RKO (cell line): ENCODE measurements at regions not wholly inside any gene's neighbourhood (a gene's known extent, or its start where the extent isn't known, plus 50 kb on each side); places are given as distances from the start of the nearest gene placed in this dataset.
"Not testable (repeated sequence)": the region's sequence is repeated elsewhere in the genome, so short reads cannot be mapped to it uniquely, and the experiment has no call there.

ENCODE experiments used
- DNase-seq: peaks from one replicate; pipeline ENCODE4 v3.0.0-alpha.2; 2016; ENCODE audit warnings: low spot score

DNA sequence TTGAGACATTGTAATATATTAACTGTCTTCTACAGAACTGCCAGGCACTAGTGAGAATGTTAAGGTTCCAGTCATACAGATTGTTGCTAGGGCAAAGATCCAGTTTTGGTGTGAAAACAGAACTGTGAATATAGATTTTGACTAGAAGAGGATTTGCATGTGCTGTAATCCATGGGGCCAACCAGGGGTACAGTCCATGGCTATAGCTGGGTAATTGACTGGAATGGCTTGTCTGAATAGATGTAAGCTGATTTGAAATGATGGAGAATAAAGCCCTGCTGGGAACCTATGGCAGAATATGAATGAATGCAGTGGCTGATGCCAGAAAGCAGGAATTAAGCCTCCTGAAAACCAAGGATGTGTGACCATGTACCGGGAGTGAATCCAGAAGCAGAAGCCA is 748.5 kb upstream of the CDH10 start:
- no peak for DNase-seq

DNA sequence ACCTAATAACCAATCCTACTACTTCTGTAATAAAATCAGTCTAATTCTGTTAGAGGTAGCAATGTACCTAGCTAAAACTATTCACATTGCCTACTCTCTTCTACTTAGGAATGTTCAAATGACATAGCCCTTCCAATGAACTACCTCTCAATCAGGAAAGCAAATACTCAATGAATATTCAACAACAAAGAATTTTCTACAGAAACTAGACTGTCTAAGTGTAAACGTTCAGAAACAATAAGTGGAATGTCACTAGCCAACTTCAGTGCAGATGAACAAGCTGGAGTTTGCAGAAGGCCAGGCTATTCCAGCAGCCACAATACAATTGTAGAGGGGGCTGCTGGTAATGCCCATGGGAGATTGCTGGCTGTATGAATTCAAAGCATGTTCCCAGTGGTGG is 743.2 kb upstream of the CDH10 start:
- no peak for DNase-seq

DNA sequence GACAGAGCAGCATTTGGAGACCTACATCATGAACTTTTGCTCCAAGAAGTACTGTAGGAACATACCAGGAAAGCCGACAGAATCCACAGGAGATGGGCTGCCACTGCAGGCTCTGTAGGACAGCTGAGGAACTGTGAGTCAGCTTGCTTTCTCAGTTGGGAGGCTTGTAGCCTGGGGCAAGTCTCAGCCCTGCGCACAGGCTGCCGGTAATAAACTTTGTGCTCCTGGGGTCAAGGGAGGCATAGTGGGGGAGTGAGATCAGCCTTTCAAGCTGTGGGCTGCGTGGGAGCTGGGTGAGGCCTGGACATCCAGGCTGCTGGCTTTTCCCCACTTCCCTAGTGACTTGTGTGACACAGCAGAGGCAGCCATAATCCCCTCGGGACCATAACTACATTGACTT is 718.0 kb upstream of the CDH10 start:
- no peak for DNase-seq

DNA sequence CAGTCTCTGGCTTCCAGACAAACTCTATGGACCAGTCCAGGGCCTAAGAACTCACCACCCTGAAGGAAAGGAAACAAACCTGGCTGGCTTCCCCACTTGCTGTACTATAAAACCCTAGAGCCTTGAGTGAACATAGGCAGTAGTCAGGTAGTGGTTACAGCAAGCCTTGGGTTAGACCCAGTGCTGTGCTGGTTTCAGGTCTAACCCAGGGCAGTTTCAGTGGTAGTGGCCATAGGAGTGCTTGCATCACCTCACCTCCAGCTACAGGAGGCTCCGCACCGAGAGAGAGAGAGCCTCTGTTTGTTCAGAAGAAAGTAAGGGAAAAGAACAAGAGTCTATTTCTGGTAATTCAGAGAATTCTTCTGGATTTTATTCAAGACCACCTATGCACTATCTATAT is 714.1 kb upstream of the CDH10 start:
- DNase-seq = no peak

DNA sequence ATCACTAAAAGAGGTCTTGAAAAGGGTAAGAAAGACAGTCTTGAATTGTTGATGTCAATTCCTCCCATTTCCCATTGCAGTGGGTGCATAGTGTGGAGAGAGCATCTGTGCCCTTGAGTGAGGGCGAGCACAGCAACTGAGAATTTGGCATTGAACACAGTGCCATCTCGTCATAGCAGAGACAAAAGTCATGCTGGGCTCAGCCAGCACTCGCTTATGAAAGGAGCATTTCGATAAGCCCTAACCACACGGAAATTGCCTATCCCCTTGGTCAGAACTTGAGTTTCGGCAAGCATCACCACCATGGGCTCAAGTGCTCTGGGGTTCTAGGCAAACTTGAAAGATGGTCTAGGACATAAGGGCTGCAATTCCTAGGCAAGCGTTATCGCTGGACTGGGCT is 712.8 kb upstream of the CDH10 start:
- DNase-seq = no peak

DNA sequence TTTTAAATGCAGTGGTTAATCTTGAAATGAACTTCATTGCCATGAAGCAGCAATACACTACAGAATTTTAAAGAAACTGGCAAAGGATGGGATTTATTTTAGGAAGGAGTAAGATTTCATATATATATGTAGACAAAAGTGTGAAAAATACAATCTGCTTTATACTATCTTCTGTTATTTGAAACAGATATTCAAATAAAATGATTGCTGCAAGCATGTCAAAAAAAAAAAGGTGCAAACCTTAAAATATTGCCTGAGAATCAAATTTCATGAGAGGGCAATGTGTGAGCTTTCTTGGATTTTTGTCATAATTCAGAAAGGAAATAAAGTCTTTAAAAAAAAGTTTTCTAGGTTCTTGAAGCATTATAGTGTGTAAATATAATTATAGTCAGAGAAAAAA is 705.0 kb upstream of the CDH10 start:
- no peak for DNase-seq

DNA sequence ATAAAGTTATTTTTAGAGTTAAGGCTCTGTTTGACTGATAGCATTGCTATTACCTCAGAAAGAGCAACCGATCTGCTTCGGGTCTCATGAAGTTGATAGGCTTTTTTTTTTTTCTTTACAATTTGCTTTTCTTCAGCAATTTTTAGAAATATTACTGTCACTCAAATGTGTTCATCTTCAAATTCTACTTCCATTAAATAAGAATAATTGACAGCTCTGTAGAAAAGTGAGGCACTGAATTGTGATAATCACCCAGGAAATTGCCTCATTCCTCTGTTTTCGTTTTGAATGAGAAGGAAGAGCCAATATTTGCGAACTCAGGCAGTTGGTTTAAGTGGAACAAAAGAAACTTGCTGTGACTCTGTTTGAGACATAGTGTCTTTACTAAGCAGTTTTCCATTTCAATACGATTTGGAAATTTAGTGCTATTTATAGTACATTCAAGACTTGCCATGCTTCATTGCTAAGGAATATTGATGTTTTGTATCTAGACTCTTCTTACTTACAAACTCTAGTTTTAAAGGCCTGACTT is 700.5 kb upstream of the CDH10 start:
- no peak for DNase-seq

DNA sequence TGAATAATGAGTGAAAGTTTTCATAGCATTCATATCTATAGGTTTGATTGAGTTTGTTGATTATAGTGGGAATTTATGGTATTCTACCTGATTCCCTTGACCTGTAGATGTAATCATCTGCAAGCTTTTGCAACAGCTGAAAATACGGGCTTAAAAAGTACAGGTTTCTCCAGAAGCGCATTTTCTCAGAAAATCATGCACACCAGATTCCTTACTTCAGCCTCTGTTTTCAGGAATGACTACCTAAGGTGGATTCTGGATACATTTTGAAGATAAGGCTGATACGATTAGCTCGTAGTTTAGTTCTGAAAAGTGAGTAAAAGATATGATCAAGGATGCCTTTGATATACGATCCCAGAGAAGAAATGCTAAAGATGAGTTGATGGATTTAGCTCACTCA is 694.8 kb upstream of the CDH10 start:
- no peak for DNase-seq

DNA sequence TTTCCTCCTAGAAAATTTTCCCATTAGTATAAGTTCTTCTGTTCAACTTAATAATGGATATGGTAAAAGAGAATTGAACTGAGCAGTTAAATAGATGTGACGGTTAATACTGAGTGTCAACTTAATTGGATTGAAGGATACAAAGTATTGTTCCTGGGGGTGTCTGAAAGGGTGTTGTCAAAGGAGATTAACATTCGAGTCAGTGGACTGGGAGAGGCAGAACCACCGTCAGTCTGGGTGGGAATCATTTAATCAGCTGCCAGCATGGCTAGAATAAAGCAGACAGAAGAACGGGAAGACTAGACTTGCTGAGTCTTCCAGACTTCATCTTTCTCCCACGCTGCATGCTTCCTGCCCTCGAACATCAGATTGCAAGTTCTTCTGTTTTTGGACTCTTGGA is 689.6 kb upstream of the CDH10 start:
- DNase-seq = no peak

DNA sequence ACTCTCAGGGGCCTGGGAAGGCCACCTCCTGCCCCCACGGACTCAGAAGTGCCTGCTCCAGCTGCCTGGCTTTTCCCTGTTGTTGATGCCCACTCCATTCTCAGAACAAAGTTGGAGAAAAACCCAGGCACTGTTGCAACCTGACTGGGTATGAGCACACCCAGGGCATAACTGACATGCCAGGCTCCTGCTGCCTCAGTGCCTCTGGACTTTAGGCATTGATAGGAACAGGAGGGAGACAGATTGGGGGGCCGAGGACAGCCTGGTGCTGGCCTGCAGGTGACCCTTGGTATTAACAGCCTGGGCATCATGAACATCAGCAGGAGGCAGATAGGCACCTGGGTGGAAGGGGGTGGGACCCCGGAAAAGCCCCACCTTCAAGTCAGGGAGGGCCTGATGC is 685.9 kb upstream of the CDH10 start:
- no peak for DNase-seq

DNA sequence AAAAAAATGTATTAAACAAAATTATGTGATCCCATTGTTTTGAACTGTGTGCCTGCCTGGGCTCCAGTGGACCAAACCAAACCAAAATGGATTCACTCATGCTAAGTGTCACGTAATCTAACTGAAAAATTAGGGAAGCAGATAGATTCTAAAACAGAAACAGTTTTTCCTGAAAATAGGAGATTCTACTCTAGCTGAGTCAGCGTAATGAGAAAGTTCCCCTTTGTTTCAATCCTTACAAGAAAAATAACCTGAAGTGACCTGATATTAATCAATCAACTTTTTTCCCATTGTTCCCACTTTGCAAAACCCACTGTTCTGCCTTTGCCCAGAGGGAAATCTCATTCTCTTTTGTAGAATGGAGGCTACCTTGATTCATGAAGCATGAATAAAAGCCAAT is 682.4 kb upstream of the CDH10 start:
- DNase-seq = no peak

DNA sequence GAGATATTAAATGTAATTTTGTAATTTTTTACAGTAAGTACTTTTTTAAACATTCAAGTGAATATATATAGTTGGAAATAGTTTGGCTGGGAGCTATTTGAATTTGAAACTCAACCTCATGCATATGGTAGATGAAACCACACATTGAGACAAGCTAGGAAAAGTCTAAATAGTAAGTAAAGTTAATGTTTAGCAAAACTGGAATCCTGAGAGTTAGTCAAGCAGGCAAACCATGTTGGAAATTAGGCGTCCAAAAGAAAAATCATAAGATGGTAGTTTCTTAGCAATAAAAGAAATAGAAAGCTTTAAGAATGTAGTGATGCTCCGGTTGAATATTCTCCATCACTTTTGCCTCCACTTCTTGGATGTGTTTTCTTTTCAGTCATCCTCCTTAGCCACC is 657.1 kb upstream of the CDH10 start:
- DNase-seq = no peak

DNA sequence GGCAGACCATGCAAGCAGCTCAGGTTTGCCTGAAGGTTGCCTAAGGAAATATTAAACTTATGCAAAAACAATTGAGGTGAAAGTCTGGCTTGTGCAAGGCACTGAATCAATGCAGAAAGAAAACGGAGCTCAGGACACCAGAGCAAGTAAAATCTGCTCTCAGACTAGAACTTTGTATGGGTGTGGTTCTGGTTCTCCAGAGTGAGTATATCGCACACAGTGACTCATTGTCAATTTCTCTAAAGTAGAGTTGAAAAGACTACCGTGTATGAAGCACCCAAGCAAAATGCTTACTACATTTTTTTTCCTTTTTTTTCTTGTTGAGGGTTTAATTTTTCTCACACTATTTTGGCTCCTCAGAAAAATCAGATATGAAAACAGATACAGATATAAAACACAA is 650.3 kb upstream of the CDH10 start:
- DNase-seq = no peak

DNA sequence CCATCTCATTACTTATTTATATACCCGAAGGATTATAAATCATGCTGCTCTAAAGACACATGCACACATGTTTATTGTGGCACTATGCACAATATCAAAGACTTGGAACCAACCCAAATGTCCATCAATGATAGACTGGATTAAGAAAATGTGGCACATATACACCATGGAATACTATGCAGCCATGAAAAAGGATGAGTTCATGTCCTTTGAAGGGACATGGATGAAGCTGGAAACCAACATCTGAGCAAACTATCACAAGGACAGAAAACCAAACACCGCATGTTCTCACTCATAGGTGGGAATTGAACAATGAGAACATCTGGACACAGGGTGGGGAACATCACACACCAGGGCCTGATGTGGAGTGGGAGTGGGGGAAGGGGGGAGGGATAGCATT is 645.0 kb upstream of the CDH10 start:
- not testable (repeated sequence) for DNase-seq

DNA sequence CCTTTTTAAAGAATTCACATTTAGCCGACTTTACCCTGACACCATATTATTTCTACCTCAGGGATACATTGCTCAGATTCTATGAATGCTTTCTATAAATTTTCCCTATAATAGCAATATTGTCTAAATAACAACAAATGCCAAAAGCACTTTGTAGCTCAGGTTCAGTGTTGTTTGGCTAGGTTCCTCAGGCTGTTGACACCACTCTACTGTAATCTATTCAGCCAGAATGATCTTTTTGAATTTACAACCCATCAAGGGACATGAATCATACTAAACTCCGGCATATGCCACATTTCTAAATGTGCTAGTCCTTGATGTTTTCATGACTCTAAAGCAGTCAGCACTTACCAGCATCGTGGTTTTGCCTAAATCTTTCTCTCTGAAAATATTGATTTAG is 641.5 kb upstream of the CDH10 start:
- no peak for DNase-seq

DNA sequence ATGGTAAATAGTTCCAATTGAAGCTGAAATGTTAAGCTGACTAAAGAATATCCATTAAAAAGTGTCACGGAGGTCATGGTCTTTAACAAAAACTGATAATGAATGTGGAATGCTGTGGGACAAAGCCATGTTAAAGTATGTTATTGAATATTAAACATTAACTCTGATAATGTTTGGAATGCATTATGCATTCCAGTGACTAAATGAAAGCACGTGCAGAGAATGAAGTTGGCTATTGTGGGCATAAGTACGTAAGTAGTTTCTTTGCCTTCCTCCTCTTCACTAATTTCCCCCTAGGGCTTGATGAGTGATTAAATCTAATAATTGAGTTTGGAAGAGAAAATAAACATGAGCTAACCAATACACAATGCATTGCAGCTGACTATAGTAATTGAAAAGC is 640.4 kb upstream of the CDH10 start:
- DNase-seq = no peak

DNA sequence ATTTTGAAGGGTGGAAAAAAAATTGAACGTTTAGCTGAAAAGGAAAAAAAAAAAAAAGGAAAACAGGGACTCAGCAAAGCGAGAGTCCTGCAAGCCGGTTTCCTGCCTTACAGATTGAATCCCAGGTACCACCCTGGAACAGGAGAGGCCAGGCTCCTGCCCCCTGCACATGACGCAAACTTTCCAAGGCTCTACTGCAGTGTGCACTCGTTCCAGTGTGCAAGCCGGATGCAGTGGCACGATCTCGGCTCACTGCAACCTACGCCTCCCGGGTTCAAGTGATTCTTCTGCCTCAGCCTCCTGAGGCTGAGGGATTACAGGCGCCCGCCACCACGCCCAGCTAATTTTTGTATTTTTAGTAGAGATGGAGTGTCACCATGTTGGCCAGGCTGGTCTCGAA is 618.7 kb upstream of the CDH10 start:
- not testable (repeated sequence) for DNase-seq

DNA sequence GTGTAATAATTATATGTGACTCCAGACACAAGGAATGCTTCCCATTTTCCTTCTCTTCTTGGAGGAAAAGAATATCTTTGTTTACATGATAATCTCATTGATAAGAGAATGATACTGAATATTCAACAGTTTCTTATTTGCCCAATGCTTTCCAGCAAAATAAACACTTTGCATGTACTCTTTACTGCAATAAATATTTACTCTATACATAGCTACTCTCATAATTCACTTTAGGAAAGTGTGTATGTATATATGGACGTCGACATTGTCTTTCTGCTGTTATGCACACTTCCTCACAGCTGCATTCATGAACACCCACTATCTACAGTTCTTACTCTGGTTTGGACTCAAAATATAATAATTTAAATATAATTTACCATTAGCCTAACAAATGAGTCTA is 617.4 kb upstream of the CDH10 start:
- DNase-seq = no peak

DNA sequence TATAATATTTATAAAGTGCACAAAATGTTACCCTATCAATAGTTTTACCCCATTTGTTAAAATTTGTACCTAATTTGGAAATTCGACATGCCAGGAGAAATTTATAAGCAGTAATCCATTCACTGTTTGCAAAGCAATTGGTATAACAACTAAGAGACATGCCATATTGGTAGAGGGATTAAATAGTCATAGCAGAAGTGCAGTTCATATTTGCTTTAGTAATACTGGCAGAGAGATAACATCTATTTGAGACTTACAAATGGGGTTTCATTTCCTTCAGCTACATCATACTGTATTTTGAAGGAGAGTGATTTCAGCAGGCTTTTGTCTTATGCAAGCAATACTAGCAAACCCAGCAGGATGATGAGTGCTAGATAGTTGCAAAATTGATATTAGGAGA is 610.4 kb upstream of the CDH10 start:
- DNase-seq = no peak

DNA sequence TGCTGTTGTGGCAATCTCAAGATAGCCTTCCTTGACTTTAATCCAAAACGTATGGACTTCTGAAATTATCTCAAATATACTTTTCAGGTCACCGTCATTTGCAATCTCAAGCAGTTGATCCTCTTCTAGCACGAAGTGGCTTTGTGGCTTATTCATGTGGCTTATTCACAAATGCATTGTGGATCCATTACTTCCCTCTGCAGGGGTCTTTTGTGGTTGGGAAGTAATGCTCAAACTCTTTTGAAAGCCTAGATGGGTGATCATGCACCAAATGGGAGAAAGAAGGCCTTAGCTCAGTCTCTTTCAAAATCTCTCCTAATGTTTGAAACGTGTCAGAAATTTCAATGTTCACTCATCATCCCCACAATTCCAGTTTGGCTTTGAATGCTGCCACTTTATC is 597.2 kb upstream of the CDH10 start:
- no peak for DNase-seq

DNA sequence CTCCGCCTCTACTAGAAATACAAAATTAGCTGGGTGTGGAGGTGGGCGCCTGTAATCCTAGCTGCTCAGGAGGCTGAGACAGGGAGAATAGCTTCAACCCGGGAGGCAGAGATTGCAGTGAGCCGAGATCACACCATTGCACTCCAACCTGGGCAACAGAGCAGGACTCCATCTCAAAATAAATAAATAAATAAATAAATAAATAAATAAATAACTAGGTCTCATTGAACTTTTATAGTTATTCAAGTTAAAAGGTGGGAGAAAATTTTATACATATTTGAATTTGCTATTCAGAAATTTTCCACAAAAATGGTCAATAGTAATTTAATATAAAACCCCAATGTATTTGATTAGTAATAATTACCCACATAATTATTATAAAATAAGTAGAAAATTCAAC is 593.9 kb upstream of the CDH10 start:
- DNase-seq = not testable (repeated sequence)

DNA sequence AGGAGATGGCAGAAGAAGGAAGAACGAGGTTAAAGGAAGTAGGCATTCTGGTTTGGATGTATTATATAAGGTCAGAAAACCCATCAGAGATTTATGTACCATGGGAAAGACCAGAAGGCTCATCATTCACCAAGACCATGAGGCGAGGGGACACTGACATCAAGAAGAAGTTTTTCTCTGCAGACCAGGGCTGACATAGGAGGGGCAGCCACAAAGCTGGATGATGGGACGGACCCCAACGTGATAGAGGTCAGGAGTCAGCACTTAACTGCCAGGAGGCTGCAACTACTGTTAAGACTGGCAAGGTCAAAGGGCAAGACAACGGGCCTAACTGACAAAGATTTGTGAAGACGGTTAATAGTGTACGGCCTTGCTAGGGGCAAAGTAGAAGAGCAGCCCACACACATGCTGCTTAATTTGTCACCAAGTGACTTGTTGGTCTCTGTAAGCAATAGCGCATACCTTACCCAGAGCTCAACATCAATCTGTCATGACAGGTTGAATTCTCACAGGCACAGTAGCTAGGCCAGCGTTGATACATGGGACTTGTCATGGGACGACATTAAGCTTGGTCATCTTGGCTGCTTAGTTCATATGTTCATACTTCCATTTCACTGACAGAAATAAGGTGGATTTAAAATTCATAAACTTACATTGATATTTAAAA is 579.7 kb upstream of the CDH10 start:
- DNase-seq = no peak

DNA sequence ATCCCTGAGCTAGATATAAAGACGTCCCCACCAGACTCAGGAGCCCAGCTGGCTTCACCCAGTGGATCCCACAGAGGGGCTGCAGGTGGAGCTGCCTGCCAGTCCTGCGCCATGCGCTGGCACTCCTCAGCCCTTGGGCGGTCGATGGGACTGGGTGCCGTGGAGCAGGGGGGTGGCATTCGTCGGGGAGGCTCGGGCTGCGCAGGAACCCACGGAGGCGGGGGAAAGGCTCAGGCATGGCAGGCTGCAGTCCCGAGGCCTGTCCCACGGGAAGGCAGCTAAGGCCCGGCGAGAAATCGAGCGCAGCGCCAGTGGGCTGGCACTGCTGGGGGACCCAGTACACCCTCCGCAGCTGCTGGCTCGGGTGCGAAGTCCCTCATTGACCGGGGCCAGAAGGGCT is 555.1 kb upstream of the CDH10 start:
- DNase-seq = not testable (repeated sequence)

DNA sequence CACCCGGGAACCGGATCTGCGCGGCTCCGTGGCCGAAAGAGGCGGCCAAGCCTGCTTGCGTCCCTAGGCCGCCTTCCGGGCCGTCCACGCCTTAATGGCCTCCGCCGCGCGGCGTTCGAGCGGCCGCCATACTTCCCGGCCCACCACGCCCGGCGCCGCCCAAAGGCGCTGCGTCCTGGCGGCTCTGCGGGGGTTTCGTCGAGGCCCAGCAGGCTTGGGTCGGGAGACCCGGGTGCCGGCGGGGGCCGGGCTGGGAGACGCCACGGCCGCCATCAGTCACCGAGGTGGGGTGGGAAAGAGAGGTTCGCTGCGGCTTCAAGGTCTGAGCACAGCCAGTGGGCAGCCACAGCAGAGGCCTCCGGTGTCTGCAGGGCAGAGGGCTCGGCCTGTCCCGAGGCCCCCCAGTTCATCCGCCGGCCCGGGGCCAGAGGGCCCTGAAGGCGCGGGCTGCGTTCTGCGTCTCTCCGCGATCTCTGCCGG is 545.8 kb upstream of the CDH10 start:
- no peak for DNase-seq
